Ammon's horn (tissue), 1 donor: ENCODE measurements at regions not wholly inside any gene's neighbourhood (a gene's known extent, or its start where the extent isn't known, plus 50 kb on each side); places are given as distances from the start of the nearest gene placed in this dataset.
"Not testable (repeated sequence)": the region's sequence is repeated elsewhere in the genome, so short reads cannot be mapped to it uniquely, and the experiment has no call there.

Experiments used
- DNase-seq: peaks from one replicate; pipeline ENCODE4 v3.0.0-alpha.2; 2016; ENCODE audit warnings: low spot score

DNA sequence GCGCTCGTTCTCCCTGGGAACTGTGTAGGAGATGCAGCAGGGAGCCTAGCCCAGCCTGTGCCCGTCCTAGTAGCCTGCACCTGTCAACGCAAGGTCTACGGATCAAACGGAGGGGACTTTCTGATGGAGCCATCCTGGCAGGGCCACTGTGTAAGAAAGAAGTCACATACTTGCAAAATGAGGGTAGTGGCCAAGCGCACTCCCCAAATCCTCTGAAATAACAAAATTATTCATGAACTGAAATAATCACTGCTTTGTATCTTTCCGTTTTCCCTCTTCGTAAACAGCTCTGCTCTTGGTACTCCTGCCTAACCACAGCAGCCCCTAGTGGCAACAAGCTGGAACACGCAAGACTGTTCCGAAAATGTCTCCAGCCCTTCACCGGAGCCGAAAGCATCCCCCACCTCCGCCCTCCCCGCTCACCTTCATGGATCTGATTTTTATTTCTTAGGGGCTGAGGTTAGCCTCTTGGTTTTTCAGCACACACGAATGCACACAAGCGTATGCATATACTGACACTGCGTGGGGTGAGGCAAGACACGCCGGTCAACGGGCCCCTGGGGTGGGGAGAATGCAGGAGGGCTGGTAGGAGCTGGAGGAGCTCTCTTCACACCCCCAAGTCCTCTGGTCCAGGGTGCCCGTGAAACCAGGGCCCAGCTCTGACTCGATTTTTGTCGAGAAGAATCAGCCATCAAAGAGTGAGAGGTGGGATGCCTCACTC lies 100.8 kb downstream of the ABCC12 start:
- DNase-seq: peak; percentile 89

DNA sequence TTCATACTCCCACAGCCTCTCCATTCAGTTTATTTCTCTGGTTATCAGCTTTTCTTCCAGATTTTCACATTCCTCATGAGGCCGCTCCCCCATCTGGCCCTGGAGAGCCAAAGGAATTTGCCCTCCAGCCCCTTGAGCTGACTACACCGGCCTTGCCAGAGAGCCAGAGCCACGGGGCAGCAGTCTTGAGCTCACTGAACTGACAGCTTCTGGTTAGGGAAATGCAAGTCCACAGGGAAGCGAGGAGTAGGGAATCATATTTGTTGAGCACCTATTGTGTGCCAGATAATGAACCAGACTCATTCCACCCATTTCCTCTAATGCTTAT lies 102.4 kb downstream of the ABCC12 start:
- no peak for DNase-seq

DNA sequence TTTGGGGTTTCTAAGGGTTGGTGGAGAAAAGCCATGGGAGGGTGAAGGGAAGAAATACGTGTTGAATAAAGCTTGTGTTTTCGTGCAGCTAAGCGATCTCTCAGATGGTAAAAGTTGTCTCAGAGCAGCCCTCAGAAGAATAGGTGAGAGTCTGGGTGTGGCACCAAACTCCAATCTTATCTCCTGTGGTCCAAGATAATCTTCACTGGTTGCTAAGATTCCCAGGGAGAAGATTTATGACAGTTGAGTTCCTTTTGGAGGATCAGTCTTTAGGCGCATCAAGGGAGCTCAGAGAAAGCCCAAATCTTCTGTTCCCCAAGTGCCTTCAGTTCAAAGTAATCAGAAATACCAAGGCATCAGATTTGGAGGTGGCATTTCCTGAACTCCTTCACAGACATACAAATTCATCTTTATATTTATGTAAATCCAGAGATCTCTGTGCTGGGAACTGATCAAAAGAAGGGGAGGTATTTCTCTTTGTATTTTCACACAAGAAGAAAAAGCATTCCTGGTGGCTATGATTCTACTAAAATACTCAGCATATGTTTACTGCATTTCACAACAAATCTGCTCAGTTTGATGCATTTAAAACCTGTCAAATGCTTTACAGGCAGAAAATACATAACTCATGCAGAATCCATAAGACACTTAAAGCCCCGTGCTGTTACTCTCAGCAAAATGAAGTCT lies 102.9 kb downstream of the ABCC12 start:
- no peak for DNase-seq

DNA sequence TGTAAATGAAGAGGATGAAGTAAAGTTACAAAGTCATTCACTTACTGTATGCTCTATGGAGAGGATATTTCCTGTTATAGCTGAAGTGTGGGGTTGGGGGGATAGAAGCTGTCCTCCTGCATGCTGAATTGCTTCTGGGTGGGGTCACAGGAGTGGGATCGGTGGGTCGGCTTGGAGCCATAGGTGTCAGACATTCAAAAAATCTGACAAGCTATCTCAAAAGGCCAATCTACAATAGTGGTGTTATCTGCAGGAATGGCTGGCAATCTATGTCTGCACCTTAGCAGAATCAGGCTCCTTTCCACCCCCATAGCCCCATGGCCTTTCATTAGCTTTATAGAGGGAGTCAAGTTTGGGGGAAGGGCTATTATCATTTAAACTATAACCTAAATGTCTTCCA lies 104.9 kb downstream of the ABCC12 start:
- no peak for DNase-seq

DNA sequence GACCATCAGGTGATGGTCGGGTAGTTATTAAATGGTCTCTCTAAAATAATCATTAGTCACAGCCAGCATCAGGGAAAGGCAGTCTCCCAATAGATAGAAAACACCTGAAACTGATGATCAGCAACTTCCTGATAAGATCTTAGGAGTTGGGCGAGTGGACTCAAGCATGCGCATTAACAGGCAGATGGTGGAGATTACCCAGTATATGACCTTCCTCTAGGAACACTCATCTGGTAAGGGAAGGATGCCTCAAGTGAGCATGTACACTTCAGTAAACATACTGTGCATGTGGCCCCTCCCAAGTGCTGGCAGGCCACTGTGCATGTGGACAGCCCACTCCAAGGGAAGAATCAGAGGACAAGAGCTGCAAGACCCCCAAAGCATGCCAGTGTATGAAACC lies 105.9 kb downstream of the ABCC12 start:
- DNase-seq: no peak

DNA sequence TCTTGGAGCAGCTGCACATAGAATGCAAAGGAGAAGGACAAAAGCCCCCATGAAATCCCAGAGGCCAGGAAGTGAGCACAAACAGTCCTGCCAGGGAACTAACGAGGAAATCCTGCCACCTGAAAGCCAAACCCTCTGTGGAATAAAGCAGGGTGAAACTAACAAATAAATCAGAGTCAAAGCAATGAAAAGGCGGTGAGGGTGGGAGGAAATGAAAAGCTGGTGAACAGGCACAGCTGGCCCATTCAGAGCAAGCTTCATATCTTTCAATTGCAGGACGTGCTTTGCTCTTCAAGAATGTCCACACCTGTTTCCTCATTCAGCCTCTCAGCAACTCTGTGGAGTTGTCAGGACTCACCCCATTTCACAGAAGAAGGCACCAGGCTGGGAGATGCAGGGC lies 108.1 kb downstream of the ABCC12 start:
- no peak for DNase-seq

DNA sequence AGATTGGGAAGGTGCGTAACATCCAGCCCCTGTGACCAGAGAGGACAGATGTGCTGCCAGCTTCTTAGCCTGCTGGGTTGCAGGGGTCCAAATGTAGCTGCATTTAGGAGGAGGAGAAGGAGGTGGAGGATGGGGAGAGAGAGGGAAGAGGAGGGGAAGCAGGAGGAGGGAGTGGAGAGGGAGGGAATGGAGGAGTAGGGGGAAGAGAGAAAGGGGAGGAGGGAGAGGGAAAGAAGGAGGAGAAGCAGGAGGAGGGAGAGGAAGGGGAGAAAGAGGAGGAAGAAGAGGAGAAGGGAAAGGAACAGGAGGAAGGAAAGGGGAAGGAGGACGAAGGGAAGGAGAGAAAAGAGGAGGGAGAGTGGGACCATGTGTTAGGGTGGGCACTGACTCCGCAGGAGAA lies 108.6 kb downstream of the ABCC12 start:
- DNase-seq: no peak

DNA sequence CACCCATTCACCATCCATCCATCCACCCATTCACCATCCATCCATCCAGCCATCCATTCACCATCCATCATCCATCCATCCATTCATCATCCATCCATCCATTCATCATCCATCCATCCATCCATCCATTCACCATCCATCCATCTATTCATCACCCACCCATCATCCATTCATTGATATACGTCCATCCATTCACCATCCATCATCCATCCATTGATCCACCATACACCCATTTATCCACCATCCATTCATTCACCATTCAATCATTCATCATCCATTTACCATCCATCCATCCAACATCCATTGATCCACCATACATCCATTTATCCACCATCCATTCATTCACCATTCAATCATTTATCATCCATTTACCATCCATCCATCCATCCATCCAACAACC lies 111.7 kb downstream of the ABCC12 start:
- no peak for DNase-seq

DNA sequence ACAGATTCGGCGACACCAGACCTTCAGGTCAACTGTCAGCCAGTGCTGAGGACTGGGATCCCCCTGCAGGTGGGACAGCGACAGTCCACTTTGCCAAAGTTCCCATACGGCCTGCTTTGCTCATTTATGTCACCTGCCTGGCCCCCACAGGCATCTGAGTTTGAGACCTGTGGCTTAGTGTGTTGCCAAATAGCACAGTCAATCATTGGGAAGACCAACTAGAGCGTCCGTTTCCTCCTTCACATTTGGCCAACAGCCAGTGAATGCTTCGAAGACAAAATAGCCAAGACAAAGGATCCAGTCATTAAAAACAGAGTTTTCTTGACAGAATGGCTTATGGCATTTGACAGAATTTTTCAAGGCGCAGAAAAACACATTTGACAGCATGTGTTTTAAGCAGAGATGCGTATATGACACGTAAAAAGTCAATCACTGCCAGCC lies 113.8 kb downstream of the ABCC12 start:
- DNase-seq: no peak

DNA sequence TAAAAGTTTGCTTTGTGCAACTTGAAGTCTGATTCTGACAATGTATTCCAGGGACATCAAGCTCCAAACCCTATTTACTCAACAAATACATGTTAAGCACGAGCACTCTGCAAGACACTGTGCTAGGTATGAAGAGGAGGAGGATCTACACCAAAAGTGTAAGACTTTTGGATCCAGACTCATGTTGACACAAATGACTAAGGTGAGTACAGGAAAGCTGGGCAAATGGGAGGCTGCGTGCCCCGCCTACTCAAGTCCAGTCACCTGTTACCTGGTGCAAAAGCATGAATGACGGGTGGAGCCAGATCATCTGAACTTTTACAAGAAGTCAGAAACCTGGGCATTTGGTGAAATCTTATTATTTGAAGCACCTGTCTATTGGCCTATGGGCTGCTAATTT lies 120.7 kb downstream of the ABCC12 start:
- DNase-seq: no peak

DNA sequence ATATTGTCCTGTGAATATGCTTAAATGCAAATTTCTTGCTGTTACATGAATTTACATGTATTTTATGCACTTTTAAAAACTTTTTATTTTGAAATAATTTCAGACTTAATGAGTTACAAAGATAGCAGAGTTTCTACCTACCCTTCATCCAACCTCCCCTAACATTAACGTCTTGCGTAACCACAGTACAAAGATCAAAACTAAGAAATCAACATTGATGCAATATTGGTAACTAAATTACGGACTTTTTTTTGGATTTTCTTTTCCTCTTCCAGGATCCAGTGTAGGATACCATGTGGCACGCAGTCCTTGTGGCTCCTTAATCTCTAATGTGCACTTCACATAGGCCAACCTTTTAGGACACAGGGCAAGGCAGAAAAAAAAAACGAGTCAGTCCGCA lies 124.9 kb downstream of the ABCC12 start:
- no peak for DNase-seq

DNA sequence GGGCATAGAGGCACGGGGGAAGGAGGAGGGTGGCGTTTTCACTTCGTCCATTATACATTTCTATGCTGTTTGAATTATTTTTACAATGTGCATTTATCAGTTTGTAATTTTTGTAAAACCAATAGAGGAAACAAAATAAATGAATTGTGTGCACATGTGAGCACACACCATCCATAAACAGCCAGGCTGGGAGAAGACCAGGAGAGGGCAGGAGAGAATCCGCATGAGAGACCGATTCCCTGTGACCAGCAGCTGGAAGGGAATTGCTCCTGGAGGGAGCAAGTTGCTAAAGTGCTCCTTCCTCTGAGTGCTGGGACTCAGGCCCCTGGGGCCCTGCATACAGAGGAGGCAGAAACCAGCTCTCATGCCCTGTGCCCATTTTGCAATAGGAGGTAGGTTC lies 126.0 kb downstream of the ABCC12 start:
- DNase-seq: no peak

DNA sequence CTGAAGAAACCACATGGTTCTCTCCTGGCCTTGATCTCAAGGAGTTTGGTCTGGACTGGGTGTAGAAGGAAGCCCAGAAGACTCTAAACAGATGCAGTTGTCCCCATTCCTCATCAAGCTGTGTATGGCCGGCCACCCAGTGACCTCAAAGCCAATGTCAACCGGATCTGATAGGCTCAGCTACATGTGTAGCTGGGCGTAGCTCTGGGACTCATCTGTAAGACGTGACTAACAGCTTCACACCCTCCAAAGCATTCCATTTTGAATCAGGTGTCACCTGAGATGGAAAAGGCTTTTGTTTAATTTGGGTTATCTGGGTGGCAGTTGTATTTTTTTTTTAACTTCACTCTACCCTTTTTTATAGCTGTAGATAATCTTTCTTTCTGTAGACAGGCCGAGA lies 130.4 kb downstream of the ABCC12 start:
- no peak for DNase-seq

DNA sequence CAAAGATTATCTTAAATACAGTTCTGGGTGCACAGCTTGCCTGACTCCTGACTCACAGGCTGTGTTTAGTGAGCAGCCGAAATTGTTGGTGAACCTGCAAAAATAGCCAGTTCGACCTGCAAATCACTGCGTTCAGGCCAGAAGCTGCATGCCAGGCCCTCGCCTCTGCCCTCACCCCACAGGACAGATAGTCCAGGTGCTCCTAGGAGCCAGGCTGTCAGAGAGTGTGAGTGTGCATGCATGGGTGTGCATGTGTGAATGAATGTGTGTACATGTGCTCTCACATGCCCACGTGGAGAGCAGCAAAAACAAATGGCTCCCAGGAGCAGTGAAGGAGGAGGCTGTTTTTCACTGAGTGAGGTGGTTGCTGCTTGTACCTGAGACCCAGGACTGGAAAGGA lies 131.8 kb downstream of the ABCC12 start:
- no peak for DNase-seq

DNA sequence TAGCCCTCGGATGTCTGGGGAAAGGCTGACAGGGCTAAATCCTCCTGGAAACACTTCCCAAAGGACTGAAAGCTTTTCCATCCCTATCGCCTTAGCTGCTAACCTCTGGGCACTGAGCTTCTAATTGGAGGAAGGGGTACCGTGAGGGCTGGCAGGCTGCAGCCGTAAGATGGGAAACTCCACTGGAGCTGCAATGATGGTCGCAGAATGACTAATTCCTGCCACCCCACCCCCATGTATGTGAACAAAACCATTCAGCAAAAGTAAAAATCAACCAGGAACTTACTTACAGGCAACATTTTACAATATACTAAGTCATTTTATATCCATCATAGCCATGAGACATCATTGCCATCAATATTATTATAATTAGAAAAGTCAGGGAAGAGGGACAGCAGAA lies 133.3 kb downstream of the ABCC12 start:
- no peak for DNase-seq

DNA sequence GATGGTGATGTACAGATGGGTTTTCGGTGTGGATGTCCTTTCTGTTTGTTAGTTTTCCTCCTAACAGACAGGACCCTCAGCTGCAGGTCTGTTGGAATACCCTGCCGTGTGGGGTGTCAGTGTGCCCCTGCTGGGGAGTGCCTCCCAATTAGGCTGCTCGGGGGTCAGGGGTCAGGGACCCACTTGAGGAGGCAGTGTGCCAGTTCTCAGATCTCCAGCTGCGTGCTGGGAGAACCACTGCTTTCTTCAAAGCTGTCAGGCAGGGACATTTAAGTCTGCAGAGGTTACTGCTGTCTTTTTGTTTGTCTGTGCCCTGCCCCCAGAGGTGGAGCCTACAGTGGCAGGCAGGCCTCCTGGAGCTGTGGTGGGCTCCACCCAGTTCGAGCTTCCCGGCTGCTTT lies 135.2 kb downstream of the ABCC12 start:
- not testable (repeated sequence) for DNase-seq

DNA sequence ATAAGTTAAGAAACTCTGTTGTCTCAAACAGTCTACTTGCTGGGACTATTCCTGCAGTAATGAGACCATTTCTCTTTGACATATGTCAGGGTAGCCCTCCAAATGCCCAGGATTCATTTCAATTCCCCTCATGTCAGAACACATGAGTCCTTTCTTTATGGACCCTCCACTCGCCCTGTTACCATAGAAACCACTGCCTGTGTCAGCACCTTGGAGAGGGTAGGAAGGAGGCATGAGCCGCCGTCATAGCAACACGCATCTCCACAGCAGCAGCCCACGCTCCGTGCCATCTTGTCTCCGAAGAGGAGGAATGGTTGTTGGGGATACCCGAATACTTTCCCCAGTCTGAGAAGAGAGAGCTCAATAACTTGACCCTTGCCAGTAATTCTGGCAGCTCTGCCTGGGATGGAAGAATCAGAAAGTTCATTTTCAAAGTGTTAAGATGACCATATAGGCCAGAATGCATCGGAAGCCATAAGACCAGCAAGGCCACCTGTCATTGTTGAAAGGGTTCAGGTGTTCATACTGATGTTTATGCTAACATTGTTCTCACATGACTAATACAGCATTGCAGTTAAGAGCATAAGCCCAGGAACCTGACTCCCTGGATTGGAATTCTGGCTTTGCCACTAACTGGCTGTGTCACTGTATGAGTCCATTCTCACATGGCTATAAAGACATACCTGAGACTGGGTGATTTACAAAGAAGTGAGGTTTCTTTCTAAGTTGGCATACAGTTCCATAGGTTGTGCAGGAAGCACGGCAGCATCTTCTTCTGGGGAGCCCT lies 141.3 kb downstream of the ABCC12 start:
- peak; percentile 57 for DNase-seq

DNA sequence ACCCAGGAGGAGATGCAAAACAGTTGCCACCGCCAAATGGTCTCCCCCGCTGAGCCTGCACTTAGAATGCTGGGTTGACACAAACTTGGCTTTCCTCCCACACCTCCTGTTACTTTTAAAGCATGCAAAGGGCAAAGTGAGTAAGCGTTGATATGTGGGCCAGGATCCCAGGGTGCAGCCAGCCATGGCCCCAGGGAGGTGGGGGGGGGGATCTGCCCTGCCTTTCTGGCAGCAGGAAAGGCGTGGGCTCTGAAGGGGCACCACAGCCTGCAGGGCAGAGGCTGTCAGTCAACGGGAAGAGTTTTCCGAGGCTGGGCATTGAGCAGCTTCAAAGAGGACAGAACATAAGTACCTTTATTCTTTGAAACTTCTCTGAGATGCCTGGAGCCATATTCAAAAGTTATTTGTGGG lies 142.3 kb downstream of the ABCC12 start:
- DNase-seq: no peak

DNA sequence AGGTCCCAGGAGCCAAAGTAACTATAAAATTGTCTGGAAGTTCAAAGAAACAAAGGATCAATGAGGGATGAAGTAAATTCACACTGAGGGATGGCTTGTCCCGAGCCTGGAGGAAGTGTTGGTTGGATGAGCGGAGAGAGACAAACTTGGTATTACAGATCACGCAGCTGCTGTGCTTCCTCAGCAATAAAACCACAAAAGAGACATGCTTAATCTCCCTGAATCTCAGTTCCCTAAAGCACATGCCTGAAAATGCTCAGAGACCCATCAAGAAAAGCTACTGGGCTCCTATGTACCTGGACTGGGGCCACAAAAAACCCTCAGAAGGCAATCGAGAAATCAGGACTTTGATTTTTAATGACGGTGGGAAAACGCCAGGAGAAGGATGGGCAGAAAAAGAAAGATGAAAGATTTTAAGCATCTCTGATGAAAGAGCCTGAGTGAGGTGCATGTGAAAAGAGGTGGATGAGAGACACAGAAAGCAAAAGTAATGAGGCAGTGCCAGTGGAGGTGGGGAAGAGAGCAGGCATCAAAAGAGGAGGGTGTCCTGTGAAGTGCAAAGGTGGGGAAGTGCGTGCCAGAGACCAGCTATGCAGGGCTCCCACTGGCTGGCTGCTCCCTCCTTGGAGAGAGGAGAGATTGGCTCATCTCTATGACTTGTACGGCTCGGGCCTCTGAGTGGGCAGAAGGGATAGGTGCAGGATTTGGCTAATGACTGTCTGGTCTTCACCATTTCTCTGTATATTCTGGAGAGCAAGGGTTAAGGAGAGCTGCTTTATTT lies 143.7 kb downstream of the ABCC12 start:
- DNase-seq: no peak

DNA sequence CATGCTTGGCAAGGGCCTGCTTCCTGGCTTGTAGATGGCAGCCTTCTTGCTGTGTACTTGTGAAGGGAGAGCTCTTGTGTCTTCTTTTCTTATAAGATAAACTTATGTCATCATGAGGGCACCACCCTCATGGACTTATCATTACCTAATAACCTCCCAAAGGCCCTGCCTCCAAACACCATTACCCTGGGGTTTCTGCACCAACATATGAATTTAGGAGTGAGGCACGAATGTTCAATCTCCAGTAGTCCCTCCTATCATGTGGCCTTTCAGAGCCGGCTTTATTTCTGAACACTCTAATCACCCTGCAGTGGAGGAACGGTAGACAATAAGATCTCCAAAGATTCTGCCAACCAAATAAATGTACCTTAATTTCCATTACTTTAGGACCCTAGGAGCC lies 144.3 kb downstream of the ABCC12 start:
- DNase-seq: no peak

DNA sequence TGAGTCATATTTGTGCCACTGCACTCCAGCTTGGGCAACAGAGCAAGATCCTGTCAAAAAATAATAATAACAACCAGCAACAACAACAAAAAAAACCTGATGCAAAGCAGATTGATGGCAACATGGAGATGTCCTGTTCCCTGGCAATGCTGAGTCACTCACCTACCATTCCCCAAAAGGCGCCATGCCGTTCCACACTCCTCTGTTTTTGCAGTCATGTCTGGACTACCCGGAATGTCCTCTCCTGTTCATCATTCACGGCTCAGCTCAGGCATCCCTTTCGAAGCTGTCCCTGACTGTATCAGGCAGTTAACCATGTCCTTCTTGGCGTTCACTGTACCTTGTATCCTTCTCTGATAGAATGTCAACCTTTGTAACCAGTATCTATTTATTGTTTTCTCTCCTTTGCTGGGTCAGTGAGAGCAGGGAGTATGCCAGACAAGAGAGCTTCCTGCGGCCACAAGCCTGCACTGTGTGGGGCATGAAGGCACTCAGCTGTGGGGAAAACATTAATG lies 147.7 kb downstream of the ABCC12 start:
- DNase-seq: no peak

DNA sequence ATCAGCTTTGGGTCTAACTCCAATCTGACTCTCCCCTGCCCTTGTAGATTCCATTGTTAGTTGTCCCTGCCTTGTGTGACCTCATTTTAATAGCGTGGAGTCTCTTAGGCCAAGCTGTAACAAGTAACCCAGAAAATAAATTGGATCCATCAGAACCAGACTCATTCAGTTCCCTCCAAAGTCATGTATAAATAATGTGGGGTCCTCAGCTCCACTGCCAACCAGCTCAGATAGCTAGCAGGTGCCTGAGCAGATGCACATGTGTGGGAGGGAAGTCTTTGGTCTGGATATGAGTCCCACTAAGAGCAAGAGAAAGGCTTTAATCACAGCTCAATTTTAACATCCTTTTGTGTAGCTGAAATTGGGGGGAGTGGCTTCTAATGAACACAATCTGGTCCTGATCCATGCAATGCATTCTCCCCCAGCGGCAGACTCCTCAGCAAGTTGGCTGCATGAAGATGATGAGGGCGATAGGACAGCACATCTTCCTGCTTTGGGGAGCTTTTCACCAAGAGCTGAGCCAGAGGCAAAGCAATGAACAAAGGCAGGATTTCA lies 151.6 kb downstream of the ABCC12 start:
- DNase-seq: peak; percentile 36
